ENCODE measurements at regions not wholly inside any gene's neighbourhood (a gene's known extent, or its start where the extent isn't known, plus 50 kb on each side); places are given as distances from the start of the nearest gene placed in this dataset.

GRCh38 chr2:83602753-83603152 lies 856.3 kb downstream of the SUCLG1 start:
- Mint-ChIP-seq H3K4me1 (ENCODE audit: low read depth) (no peaks in the 10 kb centered on the region), H3K27ac (ENCODE audit: unreplicated experiment) (no peak overlapping the region), H3K27me3 (ENCODE audit: low read depth) (peaks cover 4% of the 10 kb centered on the region), H3K36me3 (ENCODE audit: low read depth) (no peaks in the 10 kb centered on the region), H3K9me3 (ENCODE audit: low read depth) (peaks cover 10% of the 10 kb centered on the region), H3K4me3 (ENCODE audit: unreplicated experiment) (no peak overlapping the region)
- no peak for DNase-seq (ENCODE audit: low spot score)
- no peak for TF ChIP-seq CTCF (IDR thresholded peaks at IDR 0.05)

- Mint-ChIP-seq H3K36me3 (ENCODE audit: low read depth) (no peaks in the 10 kb centered on the region), H3K4me1 (ENCODE audit: low read depth) (no peaks in the 10 kb centered on the region), H3K4me3 (ENCODE audit: unreplicated experiment) (no peak overlapping the region), H3K27me3 (ENCODE audit: low read depth) (no peaks in the 10 kb centered on the region), H3K9me3 (ENCODE audit: low read depth) (peaks cover 10% of the 10 kb centered on the region), H3K27ac (ENCODE audit: unreplicated experiment) (no peak overlapping the region)
- no peak for DNase-seq (ENCODE audit: low spot score)
- TF ChIP-seq CTCF (IDR thresholded peaks at IDR 0.05): no peak
Measured at GRCh38 chr2:83596592-83597282, 862.3 kb downstream of the SUCLG1 start.

GRCh38 chr2:83595926-83596325 lies 863.2 kb downstream of the SUCLG1 start:
- H3K27ac Mint-ChIP-seq (ENCODE audit: unreplicated experiment): no peak overlapping the region
- H3K4me3 Mint-ChIP-seq (ENCODE audit: unreplicated experiment): no peak overlapping the region
- H3K4me1 Mint-ChIP-seq (ENCODE audit: low read depth): no peaks in the 10 kb centered on the region
- no peak for TF ChIP-seq CTCF (IDR thresholded peaks at IDR 0.05)
- no peaks in the 10 kb centered on the region for H3K27me3 Mint-ChIP-seq (ENCODE audit: low read depth)
- no peak for DNase-seq (ENCODE audit: low spot score)
- no peaks in the 10 kb centered on the region for H3K36me3 Mint-ChIP-seq (ENCODE audit: low read depth)
- peaks cover 10% of the 10 kb centered on the region for H3K9me3 Mint-ChIP-seq (ENCODE audit: low read depth)

- TF ChIP-seq CTCF (IDR thresholded peaks at IDR 0.05): no peak
- no peaks in the 10 kb centered on the region for H3K27me3 Mint-ChIP-seq (ENCODE audit: low read depth)
- DNase-seq (ENCODE audit: low spot score): no peak
- H3K4me1 Mint-ChIP-seq (ENCODE audit: low read depth): no peaks in the 10 kb centered on the region
- no peak overlapping the region for H3K4me3 Mint-ChIP-seq (ENCODE audit: unreplicated experiment)
- H3K36me3 Mint-ChIP-seq (ENCODE audit: low read depth): no peaks in the 10 kb centered on the region
- H3K9me3 Mint-ChIP-seq (ENCODE audit: low read depth): peaks cover 10% of the 10 kb centered on the region
- no peak overlapping the region for H3K27ac Mint-ChIP-seq (ENCODE audit: unreplicated experiment)
Measured at GRCh38 chr2:83595121-83595690, 863.9 kb downstream of the SUCLG1 start.

GRCh38 chr2:83594241-83595120 lies 864.6 kb downstream of the SUCLG1 start:
- TF ChIP-seq CTCF (IDR thresholded peaks at IDR 0.05): no peak
- no peak overlapping the region for H3K27ac Mint-ChIP-seq (ENCODE audit: unreplicated experiment)
- no peak overlapping the region for H3K4me3 Mint-ChIP-seq (ENCODE audit: unreplicated experiment)
- H3K4me1 Mint-ChIP-seq (ENCODE audit: low read depth): no peaks in the 10 kb centered on the region
- H3K9me3 Mint-ChIP-seq (ENCODE audit: low read depth): peaks cover 4% of the 10 kb centered on the region
- H3K36me3 Mint-ChIP-seq (ENCODE audit: low read depth): no peaks in the 10 kb centered on the region
- peaks cover 2% of the 10 kb centered on the region for H3K27me3 Mint-ChIP-seq (ENCODE audit: low read depth)
- no peak for DNase-seq (ENCODE audit: low spot score)

All from chondrocyte (in vitro differentiated cells).